ENCODE measurements at regions not wholly inside any gene's neighbourhood (a gene's known extent, or its start where the extent isn't known, plus 50 kb on each side); places are given as distances from the start of the nearest gene placed in this dataset.
"Not testable (repeated sequence)": the region's sequence is repeated elsewhere in the genome, so short reads cannot be mapped to it uniquely, and the experiment has no call there.

DNA sequence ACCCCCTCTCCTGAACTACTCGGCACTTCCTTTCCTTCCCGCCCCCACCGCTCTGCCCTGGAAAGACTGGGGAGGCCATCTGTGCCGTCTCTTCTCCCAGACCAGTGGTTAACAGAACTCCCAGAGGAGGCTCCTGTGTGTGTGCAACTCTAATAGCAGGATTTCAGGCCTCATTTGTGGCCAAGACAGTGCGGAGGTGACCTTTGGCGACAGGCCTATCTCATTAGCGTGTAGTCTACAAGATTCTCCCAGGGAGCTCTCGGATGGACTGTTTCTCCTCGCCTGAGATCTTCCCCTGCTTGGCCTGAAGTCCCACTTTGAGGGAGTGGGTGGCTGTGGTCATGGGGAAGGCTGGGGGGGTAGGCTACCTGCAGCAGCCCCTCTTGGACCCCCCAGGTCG lies 325.2 kb downstream of the BCL2L11 start:
- TF ChIP-seq, protein P1, sequence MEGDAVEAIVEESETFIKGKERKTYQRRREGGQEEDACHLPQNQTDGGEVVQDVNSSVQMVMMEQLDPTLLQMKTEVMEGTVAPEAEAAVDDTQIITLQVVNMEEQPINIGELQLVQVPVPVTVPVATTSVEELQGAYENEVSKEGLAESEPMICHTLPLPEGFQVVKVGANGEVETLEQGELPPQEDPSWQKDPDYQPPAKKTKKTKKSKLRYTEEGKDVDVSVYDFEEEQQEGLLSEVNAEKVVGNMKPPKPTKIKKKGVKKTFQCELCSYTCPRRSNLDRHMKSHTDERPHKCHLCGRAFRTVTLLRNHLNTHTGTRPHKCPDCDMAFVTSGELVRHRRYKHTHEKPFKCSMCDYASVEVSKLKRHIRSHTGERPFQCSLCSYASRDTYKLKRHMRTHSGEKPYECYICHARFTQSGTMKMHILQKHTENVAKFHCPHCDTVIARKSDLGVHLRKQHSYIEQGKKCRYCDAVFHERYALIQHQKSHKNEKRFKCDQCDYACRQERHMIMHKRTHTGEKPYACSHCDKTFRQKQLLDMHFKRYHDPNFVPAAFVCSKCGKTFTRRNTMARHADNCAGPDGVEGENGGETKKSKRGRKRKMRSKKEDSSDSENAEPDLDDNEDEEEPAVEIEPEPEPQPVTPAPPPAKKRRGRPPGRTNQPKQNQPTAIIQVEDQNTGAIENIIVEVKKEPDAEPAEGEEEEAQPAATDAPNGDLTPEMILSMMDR (IDR thresholded peaks at IDR 0.05; ENCODE audit: low read depth, low read length), result not testable (repeated sequence)
- TF ChIP-seq EZH2phosphoT487 (IDR thresholded peaks at IDR 0.05; ENCODE audit: low read depth), result not testable (repeated sequence)

Measured in OCI-LY3 (cell line).